PC-9 (cell line): ENCODE measurements at regions not wholly inside any gene's neighbourhood (a gene's known extent, or its start where the extent isn't known, plus 50 kb on each side); places are given as distances from the start of the nearest gene placed in this dataset.

Source experiments
- CTCF ChIP-seq: fragments of 200-600 bp; sonication (generic); conservative IDR thresholded peaks from 2 replicates; pipeline ENCODE4 v1.6.1; 2017; ENCODE audit warnings: mixed run types, antibody characterized with exemption, mild to moderate bottlenecking, moderate library complexity
- EZH2 ChIP-seq: fragments of 200-600 bp; sonication (generic); IDR thresholded peaks from 2 replicates; pipeline ENCODE4 v1.8.0; 2017; ENCODE audit warnings: antibody characterized with exemption, low read depth

- TF ChIP-seq CTCF (no peak), EZH2 (no peak)
Observed at GRCh38 chr2:219901155-219901554, 273.7 kb downstream of the SLC4A3 start.
